Psoas muscle (tissue), 7 donors: ENCODE measurements at regions not wholly inside any gene's neighbourhood (a gene's known extent, or its start where the extent isn't known, plus 50 kb on each side); places are given as distances from the start of the nearest gene placed in this dataset.

Experiments
- ATAC-seq, 4 donors: fragments of 200-7000 bp; cut with Tn5 transposase; one replicate each; pipeline ENCODE4 v1.9.1; 2020; ENCODE audit warnings: moderate library complexity in 3 of 4, mild to moderate bottlenecking in 2 of 4
- DNase-seq, 2 donors: peaks; one replicate each; pipeline ENCODE4 v3.0.0-alpha.2; 2020
- H3K27ac ChIP-seq: fragments of 200-600 bp; one replicate; pipeline ENCODE4 v1.8.0; 2022
- H3K27me3 ChIP-seq, 3 donors: fragments of 200-600 bp in 1 of 3; one replicate each; pipeline versions ENCODE4 v1.6.1 to v1.8.0; 2013 to 2022; ENCODE audit warnings: low read length in 2 of 3, mild to moderate bottlenecking in 2 of 3, moderate library complexity in 1 of 3; ENCODE audit not compliant: insufficient read depth in 3 of 3
- H3K36me3 ChIP-seq, 2 donors: fragments of 200-600 bp in 1 of 2; one replicate each; pipeline versions ENCODE4 v1.6.1 to v1.8.0; 2013 to 2022; ENCODE audit warnings: low read depth in 1 of 2, mild to moderate bottlenecking in 1 of 2, moderate library complexity in 1 of 2; ENCODE audit not compliant: insufficient read depth in 1 of 2
- H3K4me1 ChIP-seq: fragments of 200-600 bp; one replicate; pipeline ENCODE4 v1.8.0; 2022
- H3K4me3 ChIP-seq: fragments of 200-600 bp; one replicate; pipeline ENCODE4 v1.8.0; 2022; ENCODE audit warnings: mild to moderate bottlenecking
- H3K9me3 ChIP-seq: fragments of 200-600 bp; one replicate; pipeline ENCODE4 v1.8.0; 2022
- WGBS, 3 donors: extraction: QIAGEN DNeasy Blood & Tissue Kit; methylation state at CpG; one replicate each; pipeline versions ENCODE4 v1.1.6 to v1.1.7; 2013; 5-methylcytosine and 5-hydroxymethylcytosine counted together
- intact Hi-C, 2 donors: fragments of 100-400 bp; cut with DNase I; formaldehyde crosslinking; loops; one replicate each; pipeline versions ENCODE4 v1.11.0 to v1.14.2; 2022
- TF ChIP-seq, protein P1 (sequence below): fragments of 200-600 bp; IDR thresholded peaks from one replicate; pipeline ENCODE4 v1.8.0; 2022; ENCODE audit warnings: antibody characterized with exemption
- donor health status: healthy with polysubstance abuse.
- donor health status: DM: no; HTN: no; CAD: no; lungs with moderate emphysema.
- donor health status: Bipolar disorder and iron deficiency.
- donor health status: healthy.
- donor health status: DM: yes; HTN: yes; CAD: no.
- donor health status: DM: no; HTN: no; CAD: no.
- donor health status: DM: yes; HTN: yes; CAD: no.

DNA sequence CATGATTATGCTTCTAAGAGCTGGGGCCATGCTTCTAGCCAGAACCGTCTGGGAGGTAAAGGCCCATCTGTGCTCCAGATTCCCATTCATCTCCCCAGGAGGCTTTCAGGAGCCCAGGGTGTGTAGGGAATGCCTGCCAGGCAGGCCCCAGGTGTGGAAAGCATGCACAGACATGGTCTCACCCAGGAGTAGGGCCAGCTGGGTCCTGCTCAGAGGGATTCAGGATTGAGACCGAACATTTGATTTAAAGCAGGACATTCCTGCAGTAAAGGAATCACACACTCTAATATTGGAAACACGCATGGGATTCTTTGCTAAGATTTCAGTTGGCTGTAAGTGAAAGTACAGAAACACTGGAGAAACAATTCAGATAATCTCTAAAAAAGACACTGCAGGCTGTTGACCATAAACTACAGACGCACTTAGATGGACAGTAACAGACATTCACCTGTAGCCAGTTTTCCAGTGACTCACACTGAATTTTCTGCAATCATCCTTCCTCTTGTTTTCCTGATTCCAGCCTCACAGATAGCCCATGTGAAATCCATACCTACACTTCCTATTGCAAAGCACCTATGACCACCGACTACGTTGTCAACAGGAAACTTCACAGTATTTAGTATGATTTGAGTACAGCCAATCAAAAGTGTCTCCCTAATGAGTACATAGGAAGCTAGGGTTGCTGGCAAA lies 257.8 kb downstream of the TBC1D4 start:
- DNase-seq (no peak), ATAC-seq (no peak)
- Histone ChIP-seq H3K4me3 (no peak overlapping the region), H3K9me3 (no peaks in the 10 kb centered on the region), H3K4me1 (peaks cover 4% of the 10 kb centered on the region), H3K27me3 (no peaks in the 10 kb centered on the region), H3K27ac (no peak overlapping the region), H3K36me3 (no peaks in the 10 kb centered on the region)
- TF ChIP-seq, protein P1, sequence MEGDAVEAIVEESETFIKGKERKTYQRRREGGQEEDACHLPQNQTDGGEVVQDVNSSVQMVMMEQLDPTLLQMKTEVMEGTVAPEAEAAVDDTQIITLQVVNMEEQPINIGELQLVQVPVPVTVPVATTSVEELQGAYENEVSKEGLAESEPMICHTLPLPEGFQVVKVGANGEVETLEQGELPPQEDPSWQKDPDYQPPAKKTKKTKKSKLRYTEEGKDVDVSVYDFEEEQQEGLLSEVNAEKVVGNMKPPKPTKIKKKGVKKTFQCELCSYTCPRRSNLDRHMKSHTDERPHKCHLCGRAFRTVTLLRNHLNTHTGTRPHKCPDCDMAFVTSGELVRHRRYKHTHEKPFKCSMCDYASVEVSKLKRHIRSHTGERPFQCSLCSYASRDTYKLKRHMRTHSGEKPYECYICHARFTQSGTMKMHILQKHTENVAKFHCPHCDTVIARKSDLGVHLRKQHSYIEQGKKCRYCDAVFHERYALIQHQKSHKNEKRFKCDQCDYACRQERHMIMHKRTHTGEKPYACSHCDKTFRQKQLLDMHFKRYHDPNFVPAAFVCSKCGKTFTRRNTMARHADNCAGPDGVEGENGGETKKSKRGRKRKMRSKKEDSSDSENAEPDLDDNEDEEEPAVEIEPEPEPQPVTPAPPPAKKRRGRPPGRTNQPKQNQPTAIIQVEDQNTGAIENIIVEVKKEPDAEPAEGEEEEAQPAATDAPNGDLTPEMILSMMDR, result no peak
- intact Hi-C loops, result loop anchor here in 1 of 2 donors (5.0 kb wide), 1 partner anchor 1472 kb away; no protein-coding TSS in a partner anchor
- 73 to 79% (median 73%) methylated on average over 6 of the region's 6 CpGs for WGBS, 3 donors

DNA sequence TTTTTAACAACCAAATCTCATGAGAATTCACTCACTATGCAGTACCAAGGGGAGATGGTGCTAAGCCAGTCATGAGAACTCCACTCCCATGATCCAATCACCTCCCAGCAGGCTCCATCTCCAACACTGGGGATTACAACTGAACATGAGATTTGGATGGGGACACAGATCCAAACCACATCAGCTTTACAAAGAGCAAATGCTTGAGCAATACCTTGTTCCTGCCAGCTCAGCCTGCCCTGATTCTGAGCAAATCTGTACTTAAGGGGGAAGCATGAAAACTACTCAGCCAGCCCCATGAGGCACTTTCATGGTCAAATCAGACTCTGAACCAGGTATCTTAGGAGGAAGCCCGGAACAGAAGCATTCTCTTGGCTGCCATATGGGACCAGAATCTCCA lies 259.9 kb downstream of the TBC1D4 start:
- Histone ChIP-seq H3K4me1 (peaks cover 4% of the 10 kb centered on the region), H3K27me3 (no peaks in the 10 kb centered on the region), H3K4me3 (no peak overlapping the region), H3K9me3 (no peaks in the 10 kb centered on the region), H3K36me3 (no peaks in the 10 kb centered on the region), H3K27ac (no peak overlapping the region)
- ATAC-seq, result no peak
- TF ChIP-seq, protein P1, result no peak
- no peak for DNase-seq
- 88 to 92% (median 92%) methylated on average over 1 of the region's 1 CpG for WGBS, 3 donors
- intact Hi-C loops, result loop anchor here in 1 of 2 donors (5.0 kb wide), 1 partner anchor 1470 kb away; no protein-coding TSS in a partner anchor

DNA sequence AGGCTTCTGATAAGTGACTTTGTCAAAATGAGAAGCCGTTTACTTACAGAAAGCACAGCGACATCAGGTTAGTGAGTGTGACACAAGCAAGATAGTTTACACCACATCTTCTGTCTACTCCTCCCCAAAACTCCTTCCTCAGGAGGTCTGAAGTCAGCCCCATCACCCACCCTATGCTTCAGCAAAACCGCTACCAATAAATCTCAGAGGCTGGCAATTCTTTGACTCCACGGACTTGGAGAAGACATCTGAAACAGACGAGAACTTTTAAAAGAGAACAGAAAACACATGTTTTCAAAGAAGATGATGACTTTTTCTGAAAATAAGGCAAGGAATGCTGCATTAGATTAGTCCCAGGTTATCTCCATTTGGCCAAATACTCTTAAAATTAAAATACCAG lies 261.1 kb downstream of the TBC1D4 start:
- Histone ChIP-seq H3K9me3 (no peaks in the 10 kb centered on the region), H3K27me3 (no peaks in the 10 kb centered on the region), H3K4me1 (peaks cover 4% of the 10 kb centered on the region), H3K4me3 (no peak overlapping the region), H3K27ac (no peak overlapping the region), H3K36me3 (no peaks in the 10 kb centered on the region)
- 81 to 86% (median 86%) methylated on average over 5 of the region's 5 CpGs for WGBS, 3 donors
- intact Hi-C loops, result loop anchor here in 1 of 2 donors (5.0 kb wide), 1 partner anchor 1469 kb away; no protein-coding TSS in a partner anchor
- ATAC-seq, result no peak
- no peak for DNase-seq
- TF ChIP-seq, protein P1, result no peak

DNA sequence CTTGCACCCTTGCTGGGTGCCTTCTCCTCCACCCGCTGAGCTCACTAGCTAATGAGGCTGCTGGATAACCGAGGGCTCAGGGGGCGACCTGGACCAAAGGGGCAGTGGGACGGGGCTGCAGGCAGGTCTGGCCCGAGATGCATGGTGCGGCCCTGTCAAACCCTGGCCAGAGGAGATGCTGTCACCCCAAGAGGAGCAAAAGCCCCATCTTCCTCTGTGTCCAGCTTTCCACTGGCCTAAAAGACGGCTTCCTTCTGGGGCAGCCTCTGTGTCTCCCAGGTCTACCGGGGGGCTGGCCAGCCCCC lies 261.8 kb downstream of the TBC1D4 start:
- H3K27ac ChIP-seq, result no peak overlapping the region
- WGBS, 3 donors, result 81 to 88% (median 84%) methylated on average over 8 of the region's 8 CpGs
- TF ChIP-seq, protein P1, result no peak
- no peak for ATAC-seq
- H3K36me3 ChIP-seq, result no peaks in the 10 kb centered on the region
- no peak for DNase-seq
- H3K27me3 ChIP-seq, result no peaks in the 10 kb centered on the region
- intact Hi-C loops, result loop anchor here in 1 of 2 donors (5.0 kb wide), 1 partner anchor 1468 kb away; no protein-coding TSS in a partner anchor
- no peak overlapping the region for H3K4me3 ChIP-seq
- no peaks in the 10 kb centered on the region for H3K9me3 ChIP-seq
- H3K4me1 ChIP-seq, result peaks cover 4% of the 10 kb centered on the region
